HCT116 (cell line): ENCODE measurements at regions not wholly inside any gene's neighbourhood (a gene's known extent, or its start where the extent isn't known, plus 50 kb on each side); places are given as distances from the start of the nearest gene placed in this dataset.

ENCODE experiments used
- ATAC-seq: fragments of 200-7000 bp; cut with Tn5 transposase; 2 replicates; pipeline ENCODE4 v1.9.1; 2020; ENCODE audit warnings: mild to moderate bottlenecking, moderate library complexity
- BruUV-seq: library from RNA; stranded (reverse); fragments of 400-500 nt; replicated peaks from 2 replicates; lab custom pipeline; 2021; lab: Mats Ljungman, UMichigan
- CTCF ChIA-PET: fragments of 300-600 bp; sonication (Branson Sonifier 250); formaldehyde crosslinking; loops from one replicate; lab custom pipeline; 2021; ENCODE audit warnings: antibody characterized with exemption; lab: Charles Lee
- POLR2A ChIA-PET: fragments of 300-600, 350-600 bp; sonication (Branson Sonifier 250); formaldehyde crosslinking; loops from one replicate; lab custom pipeline; 2021; ENCODE audit warnings: antibody characterized with exemption; lab: Charles Lee
- RAD21 ChIA-PET, 2 experiments: fragments of 300-600 bp; sonication (Branson Sonifier 250); formaldehyde crosslinking; loops; one replicate each; lab custom pipeline; 2023; ENCODE audit warnings: low total read pairs in 2 of 2; ENCODE audit not compliant: uncharacterized antibody in 2 of 2, unreplicated experiment in 2 of 2, low non-redundant PET in 1 of 2; lab: Charles Lee
- DNase-seq: peaks from one replicate; pipeline ENCODE4 v3.0.0-alpha.2; 2010; ENCODE audit warnings: low read depth, low spot score
- H2AFZ ChIP-seq: fragments of 200-600 bp; shearing (Covaris generic), sonication (generic); 2 replicates; pipeline ENCODE4 v1.6.1; 2017; ENCODE audit warnings: low read depth, mixed run types, mixed read lengths, antibody characterized with exemption, low read length; ENCODE audit not compliant: poor library complexity, severe bottlenecking
- H3K27ac ChIP-seq: 2 replicates; pipeline ENCODE4 v1.5.1; 2012; ENCODE audit warnings: low read depth, low read length
- H3K27me3 ChIP-seq: fragments of 200-600 bp; sonication (generic); 2 replicates; pipeline ENCODE4 v1.6.1; 2016; ENCODE audit warnings: mixed run types, low read length, mixed read lengths; ENCODE audit not compliant: insufficient read depth
- H3K36me3 ChIP-seq, 2 experiments: fragments of 200-500 bp in 1 of 2; fragments of 200-600 bp in 1 of 2; sonication (Bioruptor generic) in 1 of 2; sonication (generic) in 1 of 2; 2 replicates each; pipeline versions ENCODE4 v1.5.1 to v1.6.1; 2014 to 2016; ENCODE audit warnings: low read length in 2 of 2, inconsistent platforms in 1 of 2, mixed read lengths in 1 of 2, mixed run types in 1 of 2; ENCODE audit not compliant: insufficient read depth in 2 of 2, control insufficient read depth in 1 of 2
- H3K4me1 ChIP-seq, 2 experiments: fragments of 200-600 bp in 1 of 2; sonication (generic) in 1 of 2; 2 replicates each; pipeline versions ENCODE4 v1.5.1 to v1.6.1; 2012 to 2017; ENCODE audit warnings: low read length in 2 of 2, inconsistent platforms in 1 of 2, mild to moderate bottlenecking in 1 of 2, mixed read lengths in 1 of 2, mixed run types in 1 of 2, moderate library complexity in 1 of 2; ENCODE audit not compliant: insufficient read depth in 2 of 2, control insufficient read depth in 1 of 2
- H3K4me2 ChIP-seq: fragments of 200-600 bp; sonication (generic); 2 replicates; pipeline ENCODE4 v1.6.1; 2017; ENCODE audit warnings: mixed run types, low read length, mixed read lengths
- H3K4me3 ChIP-seq, 2 experiments: fragments of 200-600 bp in 1 of 2; sonication (generic) in 1 of 2; replicated peaks in 1 of 2; 2 replicates each; pipeline ENCODE4 v1.5.1; 2011 to 2016; ENCODE audit warnings: low read length in 2 of 2, control low read depth in 1 of 2, low read depth in 1 of 2, mild to moderate bottlenecking in 1 of 2, mixed read lengths in 1 of 2, mixed run types in 1 of 2
- H3K79me2 ChIP-seq: fragments of 200-600 bp; sonication (generic); 2 replicates; pipeline ENCODE4 v1.6.1; 2017; ENCODE audit warnings: mild to moderate bottlenecking, mixed run types, low read length, moderate library complexity, mixed read lengths; ENCODE audit not compliant: insufficient read depth
- H3K9ac ChIP-seq: fragments of 200-600 bp; sonication (generic); 2 replicates; pipeline ENCODE4 v1.6.1; 2016; ENCODE audit warnings: low read length, mixed read lengths
- H3K9me2 ChIP-seq: fragments of 200-600 bp; sonication (generic), shearing (Covaris generic); 2 replicates; pipeline ENCODE4 v1.6.1; 2017; ENCODE audit warnings: mixed run types, mild to moderate bottlenecking, moderate library complexity; ENCODE audit not compliant: insufficient read depth
- H3K9me3 ChIP-seq, 2 experiments: fragments of 200-500 bp in 1 of 2; fragments of 200-600 bp in 1 of 2; sonication (Bioruptor generic) in 1 of 2; sonication (generic) in 1 of 2; 2 replicates each; pipeline ENCODE4 v1.6.1; 2014 to 2017; ENCODE audit warnings: low read length in 2 of 2, mixed read lengths in 2 of 2, inconsistent platforms in 1 of 2, low read depth in 1 of 2, mild to moderate bottlenecking in 1 of 2, mixed run types in 1 of 2, moderate library complexity in 1 of 2; ENCODE audit not compliant: control insufficient read depth in 1 of 2, insufficient read depth in 1 of 2
- H4K20me1 ChIP-seq: fragments of 200-600 bp; sonication (generic), shearing (Covaris generic); 2 replicates; pipeline ENCODE4 v1.6.1; 2017; ENCODE audit warnings: mixed run types, mild to moderate bottlenecking, moderate library complexity; ENCODE audit not compliant: insufficient read depth
- CEBPB ChIP-seq: IDR thresholded peaks from 2 replicates; pipeline ENCODE4 v1.6.1; 2012; ENCODE audit warnings: low read depth
- ELF1 ChIP-seq: IDR thresholded peaks from 2 replicates; pipeline ENCODE4 v1.6.1; 2012; ENCODE audit warnings: low read depth, borderline replicate concordance
- FOSL1 ChIP-seq: IDR thresholded peaks from 2 replicates; pipeline ENCODE4 v1.6.1; 2012; ENCODE audit warnings: low read depth
- JUND ChIP-seq: IDR thresholded peaks from 2 replicates; pipeline ENCODE4 v1.6.1; 2012
- POLR2A ChIP-seq: IDR thresholded peaks from 2 replicates; pipeline ENCODE4 v1.7.0; 2011; ENCODE audit warnings: borderline replicate concordance; ENCODE audit not compliant: insufficient read depth, insufficient read length; ENCODE audit errors: extremely low read depth
- SIN3A ChIP-seq: IDR thresholded peaks from 2 replicates; pipeline ENCODE4 v1.6.1; 2012; ENCODE audit warnings: low read depth
- SP1 ChIP-seq: IDR thresholded peaks from 2 replicates; pipeline ENCODE4 v1.6.1; 2012; ENCODE audit warnings: low read depth
- SRF ChIP-seq: IDR thresholded peaks from 2 replicates; pipeline ENCODE4 v1.6.1; 2012; ENCODE audit warnings: low read depth
- TCF7L2 ChIP-seq: IDR thresholded peaks from 2 replicates; pipeline ENCODE4 v1.7.0; 2011; ENCODE audit warnings: borderline replicate concordance, inconsistent platforms; ENCODE audit not compliant: insufficient read depth, insufficient read length; ENCODE audit errors: extremely low read depth
- ZFX ChIP-seq: fragments of 450-650 bp; IDR thresholded peaks from 2 replicates; pipeline ENCODE4 v1.6.1; 2017
- intact Hi-C: fragments of 100-400 bp; cut with micrococcal nuclease; formaldehyde crosslinking; loops from 2 replicates; pipeline ENCODE4 v1.10.0; 2022
- TF ChIP-seq, protein P1 (sequence below), 3 experiments: fragments of 200-600 bp in 1 of 3; sonication (generic) in 1 of 3; IDR thresholded peaks in 2 of 3; conservative IDR thresholded peaks in 1 of 3; 2 replicates each; pipeline ENCODE4 v1.5.1; 2012 to 2017; ENCODE audit warnings: low read depth in 2 of 3, low read length in 2 of 3, antibody characterized with exemption in 1 of 3, borderline replicate concordance in 1 of 3, control low read depth in 1 of 3, mild to moderate bottlenecking in 1 of 3, mixed read lengths in 1 of 3, mixed run types in 1 of 3, moderate library complexity in 1 of 3; ENCODE audit not compliant: insufficient read depth in 1 of 3
- TF ChIP-seq, protein P2 (sequence below): IDR thresholded peaks from 2 replicates; pipeline ENCODE4 v1.6.1; 2011; ENCODE audit warnings: mild to moderate bottlenecking, low read length, moderate library complexity; ENCODE audit not compliant: insufficient replicate concordance; ENCODE audit errors: extremely low read depth
- TF ChIP-seq, protein P3 (sequence below): IDR thresholded peaks from 2 replicates; pipeline ENCODE4 v1.6.1; 2012; ENCODE audit warnings: low read depth

DNA sequence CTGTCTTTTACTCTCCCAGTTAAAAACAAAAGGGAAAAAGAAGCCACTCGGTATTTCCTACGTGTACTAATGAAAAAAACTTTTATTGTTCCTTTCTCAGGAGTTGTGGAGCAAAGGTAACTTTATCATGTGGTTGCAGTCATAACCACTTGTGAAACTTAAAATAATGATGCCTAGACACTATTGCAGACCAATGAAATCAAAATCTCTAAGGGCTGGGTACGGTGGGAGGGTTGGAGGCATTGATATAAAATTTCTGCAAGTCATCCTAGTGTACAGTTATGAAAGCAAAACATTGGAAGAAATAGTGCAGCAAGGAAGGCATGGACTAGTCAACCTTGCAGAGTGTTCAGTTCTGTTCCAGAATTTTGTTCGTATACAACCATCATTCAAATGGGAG is 808.8 kb downstream of the TUSC7 start:
- ChIA-PET CTCF (no interaction called here), POLR2A (no interaction called here), RAD21 (no interaction called here)
- peaks cover 16% of the 10 kb centered on the region for H3K27me3 ChIP-seq
- H3K36me3 ChIP-seq: no peaks in the 10 kb centered on the region
- no peaks in the 10 kb centered on the region for H4K20me1 ChIP-seq
- BruUV-seq: no TSS peak
- H3K9ac ChIP-seq: no peak overlapping the region
- intact Hi-C loops: no loop called here
- H3K79me2 ChIP-seq: no peaks in the 10 kb centered on the region
- H2AFZ ChIP-seq: no peak overlapping the region
- ATAC-seq (no peak), DNase-seq (no peak)
- H3K4me1 ChIP-seq: no peaks in the 10 kb centered on the region
- no peaks in the 10 kb centered on the region for H3K9me2 ChIP-seq
- no peak overlapping the region for H3K4me2 ChIP-seq
- H3K27ac ChIP-seq: no peak overlapping the region
- H3K9me3 ChIP-seq: no peaks in the 10 kb centered on the region
- no peak overlapping the region for H3K4me3 ChIP-seq
- TF ChIP-seq SIN3A: no peak
- TF ChIP-seq TCF7L2: no peak
- TF ChIP-seq JUND: no peak
- TF ChIP-seq POLR2A: no peak
- TF ChIP-seq SP1: no peak
- TF ChIP-seq ZFX: no peak
- no peak for TF ChIP-seq FOSL1
- no peak for TF ChIP-seq CEBPB

DNA sequence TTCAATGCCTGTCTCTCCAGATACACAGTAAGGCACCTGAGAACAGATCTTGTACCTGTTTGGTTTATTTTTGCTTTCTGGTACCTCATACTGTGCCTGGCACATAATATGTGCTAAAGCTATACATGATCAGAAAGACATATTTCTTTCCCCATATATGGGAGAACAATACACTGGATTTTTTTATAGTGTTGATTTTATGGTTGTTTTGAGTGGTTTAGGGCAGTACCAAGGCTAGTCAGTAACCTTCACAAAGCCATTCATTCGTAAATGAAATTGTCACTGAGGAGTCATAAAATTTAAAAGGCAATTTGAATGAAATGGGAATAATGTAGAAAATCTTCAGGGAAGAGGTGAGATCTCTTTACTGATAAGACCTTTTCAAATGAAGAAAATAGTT is 810.2 kb downstream of the TUSC7 start:
- ChIA-PET POLR2A (no interaction called here), RAD21 (no interaction called here), CTCF (no interaction called here)
- BruUV-seq: no TSS peak
- Histone ChIP-seq H3K4me2 (no peak overlapping the region), H3K9ac (no peak overlapping the region), H4K20me1 (no peaks in the 10 kb centered on the region), H3K27me3 (peaks cover 16% of the 10 kb centered on the region), H2AFZ (no peak overlapping the region), H3K79me2 (no peaks in the 10 kb centered on the region), H3K9me2 (no peaks in the 10 kb centered on the region), H3K9me3 (no peaks in the 10 kb centered on the region), H3K4me1 (no peaks in the 10 kb centered on the region), H3K27ac (no peak overlapping the region), H3K36me3 (no peaks in the 10 kb centered on the region), H3K4me3 (no peak overlapping the region)
- intact Hi-C loops: no loop called here
- ATAC-seq: no peak
- DNase-seq: no peak
- no peak for TF ChIP-seq SIN3A
- no peak for TF ChIP-seq TCF7L2
- no peak for TF ChIP-seq JUND
- TF ChIP-seq ZFX: no peak
- TF ChIP-seq ELF1: no peak
- TF ChIP-seq, protein P1, sequence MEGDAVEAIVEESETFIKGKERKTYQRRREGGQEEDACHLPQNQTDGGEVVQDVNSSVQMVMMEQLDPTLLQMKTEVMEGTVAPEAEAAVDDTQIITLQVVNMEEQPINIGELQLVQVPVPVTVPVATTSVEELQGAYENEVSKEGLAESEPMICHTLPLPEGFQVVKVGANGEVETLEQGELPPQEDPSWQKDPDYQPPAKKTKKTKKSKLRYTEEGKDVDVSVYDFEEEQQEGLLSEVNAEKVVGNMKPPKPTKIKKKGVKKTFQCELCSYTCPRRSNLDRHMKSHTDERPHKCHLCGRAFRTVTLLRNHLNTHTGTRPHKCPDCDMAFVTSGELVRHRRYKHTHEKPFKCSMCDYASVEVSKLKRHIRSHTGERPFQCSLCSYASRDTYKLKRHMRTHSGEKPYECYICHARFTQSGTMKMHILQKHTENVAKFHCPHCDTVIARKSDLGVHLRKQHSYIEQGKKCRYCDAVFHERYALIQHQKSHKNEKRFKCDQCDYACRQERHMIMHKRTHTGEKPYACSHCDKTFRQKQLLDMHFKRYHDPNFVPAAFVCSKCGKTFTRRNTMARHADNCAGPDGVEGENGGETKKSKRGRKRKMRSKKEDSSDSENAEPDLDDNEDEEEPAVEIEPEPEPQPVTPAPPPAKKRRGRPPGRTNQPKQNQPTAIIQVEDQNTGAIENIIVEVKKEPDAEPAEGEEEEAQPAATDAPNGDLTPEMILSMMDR (IDR thresholded peaks at IDR 0.05 in 2 of 3, conservative IDR thresholded peaks at IDR 0.05 in 1 of 3; ENCODE audit: borderline replicate concordance in 1 of 3, insufficient read depth in 1 of 3, low read depth in 2 of 3, low read length in 2 of 3): no peak
- no peak for TF ChIP-seq CEBPB
- TF ChIP-seq, protein P2, sequence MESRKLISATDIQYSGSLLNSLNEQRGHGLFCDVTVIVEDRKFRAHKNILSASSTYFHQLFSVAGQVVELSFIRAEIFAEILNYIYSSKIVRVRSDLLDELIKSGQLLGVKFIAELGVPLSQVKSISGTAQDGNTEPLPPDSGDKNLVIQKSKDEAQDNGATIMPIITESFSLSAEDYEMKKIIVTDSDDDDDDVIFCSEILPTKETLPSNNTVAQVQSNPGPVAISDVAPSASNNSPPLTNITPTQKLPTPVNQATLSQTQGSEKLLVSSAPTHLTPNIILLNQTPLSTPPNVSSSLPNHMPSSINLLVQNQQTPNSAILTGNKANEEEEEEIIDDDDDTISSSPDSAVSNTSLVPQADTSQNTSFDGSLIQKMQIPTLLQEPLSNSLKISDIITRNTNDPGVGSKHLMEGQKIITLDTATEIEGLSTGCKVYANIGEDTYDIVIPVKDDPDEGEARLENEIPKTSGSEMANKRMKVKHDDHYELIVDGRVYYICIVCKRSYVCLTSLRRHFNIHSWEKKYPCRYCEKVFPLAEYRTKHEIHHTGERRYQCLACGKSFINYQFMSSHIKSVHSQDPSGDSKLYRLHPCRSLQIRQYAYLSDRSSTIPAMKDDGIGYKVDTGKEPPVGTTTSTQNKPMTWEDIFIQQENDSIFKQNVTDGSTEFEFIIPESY: no peak
- TF ChIP-seq POLR2A: no peak
- no peak for TF ChIP-seq SP1
- TF ChIP-seq SRF: no peak
- TF ChIP-seq FOSL1: no peak
- TF ChIP-seq, protein P3, sequence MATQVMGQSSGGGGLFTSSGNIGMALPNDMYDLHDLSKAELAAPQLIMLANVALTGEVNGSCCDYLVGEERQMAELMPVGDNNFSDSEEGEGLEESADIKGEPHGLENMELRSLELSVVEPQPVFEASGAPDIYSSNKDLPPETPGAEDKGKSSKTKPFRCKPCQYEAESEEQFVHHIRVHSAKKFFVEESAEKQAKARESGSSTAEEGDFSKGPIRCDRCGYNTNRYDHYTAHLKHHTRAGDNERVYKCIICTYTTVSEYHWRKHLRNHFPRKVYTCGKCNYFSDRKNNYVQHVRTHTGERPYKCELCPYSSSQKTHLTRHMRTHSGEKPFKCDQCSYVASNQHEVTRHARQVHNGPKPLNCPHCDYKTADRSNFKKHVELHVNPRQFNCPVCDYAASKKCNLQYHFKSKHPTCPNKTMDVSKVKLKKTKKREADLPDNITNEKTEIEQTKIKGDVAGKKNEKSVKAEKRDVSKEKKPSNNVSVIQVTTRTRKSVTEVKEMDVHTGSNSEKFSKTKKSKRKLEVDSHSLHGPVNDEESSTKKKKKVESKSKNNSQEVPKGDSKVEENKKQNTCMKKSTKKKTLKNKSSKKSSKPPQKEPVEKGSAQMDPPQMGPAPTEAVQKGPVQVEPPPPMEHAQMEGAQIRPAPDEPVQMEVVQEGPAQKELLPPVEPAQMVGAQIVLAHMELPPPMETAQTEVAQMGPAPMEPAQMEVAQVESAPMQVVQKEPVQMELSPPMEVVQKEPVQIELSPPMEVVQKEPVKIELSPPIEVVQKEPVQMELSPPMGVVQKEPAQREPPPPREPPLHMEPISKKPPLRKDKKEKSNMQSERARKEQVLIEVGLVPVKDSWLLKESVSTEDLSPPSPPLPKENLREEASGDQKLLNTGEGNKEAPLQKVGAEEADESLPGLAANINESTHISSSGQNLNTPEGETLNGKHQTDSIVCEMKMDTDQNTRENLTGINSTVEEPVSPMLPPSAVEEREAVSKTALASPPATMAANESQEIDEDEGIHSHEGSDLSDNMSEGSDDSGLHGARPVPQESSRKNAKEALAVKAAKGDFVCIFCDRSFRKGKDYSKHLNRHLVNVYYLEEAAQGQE: no peak
